Brain microvascular endothelial cell (primary cell): ENCODE measurements at regions not wholly inside any gene's neighbourhood (a gene's known extent, or its start where the extent isn't known, plus 50 kb on each side); places are given as distances from the start of the nearest gene placed in this dataset.

Experiments
- DNase-seq: peaks from one replicate; pipeline ENCODE4 v3.0.0-alpha.2; 2020
- H3K27ac ChIP-seq: fragments of 250-450 bp; sonication (Bioruptor Pico); 2 replicates; pipeline ENCODE4 v1.5.1; 2020; ENCODE audit warnings: mild to moderate bottlenecking, moderate library complexity
- H3K27me3 ChIP-seq: fragments of 250-450 bp; sonication (Bioruptor Pico); replicated peaks from 2 replicates; pipeline ENCODE4 v1.5.1; 2020; ENCODE audit warnings: mild to moderate bottlenecking
- H3K36me3 ChIP-seq: fragments of 250-450 bp; sonication (Bioruptor Pico); replicated peaks from 2 replicates; pipeline ENCODE4 v1.5.1; 2020; ENCODE audit warnings: mild to moderate bottlenecking
- H3K4me3 ChIP-seq: 2 replicates; pipeline ENCODE4 v1.5.1; 2011; ENCODE audit warnings: low read depth, mild to moderate bottlenecking, control low read depth, low read length, moderate library complexity
- in situ Hi-C: cut with HindIII; loops from 2 replicates; pipeline ENCODE4 v1.10.0; 2017; ENCODE audit warnings: low sequenced_read_pairs, low pct_ligation_motif_present
- TF ChIP-seq, protein P1 (sequence below): IDR thresholded peaks from 2 replicates; pipeline ENCODE4 v1.5.1; 2011; ENCODE audit warnings: low read depth, mild to moderate bottlenecking, moderate library complexity, low read length, control low read depth, inconsistent platforms; ENCODE audit errors: missing control alignments

DNA sequence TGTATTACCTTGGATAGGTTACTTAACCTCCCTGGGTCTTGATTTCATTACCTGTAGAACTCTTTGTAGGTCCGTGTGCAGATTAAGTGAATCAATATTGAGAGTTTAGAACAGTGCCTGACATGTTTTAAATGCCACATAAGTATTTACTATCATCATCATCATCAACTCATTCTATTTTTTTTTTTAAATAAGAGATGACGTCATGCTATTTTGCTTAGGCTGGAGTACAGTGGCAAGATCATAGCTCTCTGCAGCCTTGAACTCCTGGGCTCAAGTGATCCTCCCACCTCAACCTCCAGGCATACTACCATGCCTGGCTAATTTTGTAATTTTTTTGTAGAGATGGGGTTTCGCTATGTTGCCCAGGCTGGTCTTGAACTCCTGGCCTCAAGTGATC, 132.0 kb upstream of the FZD8 start:
- no peak overlapping the region for H3K4me3 ChIP-seq
- H3K27me3 ChIP-seq, result no peaks in the 10 kb centered on the region
- H3K36me3 ChIP-seq, result no peaks in the 10 kb centered on the region
- no peak for DNase-seq
- TF ChIP-seq, protein P1, sequence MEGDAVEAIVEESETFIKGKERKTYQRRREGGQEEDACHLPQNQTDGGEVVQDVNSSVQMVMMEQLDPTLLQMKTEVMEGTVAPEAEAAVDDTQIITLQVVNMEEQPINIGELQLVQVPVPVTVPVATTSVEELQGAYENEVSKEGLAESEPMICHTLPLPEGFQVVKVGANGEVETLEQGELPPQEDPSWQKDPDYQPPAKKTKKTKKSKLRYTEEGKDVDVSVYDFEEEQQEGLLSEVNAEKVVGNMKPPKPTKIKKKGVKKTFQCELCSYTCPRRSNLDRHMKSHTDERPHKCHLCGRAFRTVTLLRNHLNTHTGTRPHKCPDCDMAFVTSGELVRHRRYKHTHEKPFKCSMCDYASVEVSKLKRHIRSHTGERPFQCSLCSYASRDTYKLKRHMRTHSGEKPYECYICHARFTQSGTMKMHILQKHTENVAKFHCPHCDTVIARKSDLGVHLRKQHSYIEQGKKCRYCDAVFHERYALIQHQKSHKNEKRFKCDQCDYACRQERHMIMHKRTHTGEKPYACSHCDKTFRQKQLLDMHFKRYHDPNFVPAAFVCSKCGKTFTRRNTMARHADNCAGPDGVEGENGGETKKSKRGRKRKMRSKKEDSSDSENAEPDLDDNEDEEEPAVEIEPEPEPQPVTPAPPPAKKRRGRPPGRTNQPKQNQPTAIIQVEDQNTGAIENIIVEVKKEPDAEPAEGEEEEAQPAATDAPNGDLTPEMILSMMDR, result no peak
- in situ Hi-C loops, result no loop called here
- no peak overlapping the region for H3K27ac ChIP-seq

DNA sequence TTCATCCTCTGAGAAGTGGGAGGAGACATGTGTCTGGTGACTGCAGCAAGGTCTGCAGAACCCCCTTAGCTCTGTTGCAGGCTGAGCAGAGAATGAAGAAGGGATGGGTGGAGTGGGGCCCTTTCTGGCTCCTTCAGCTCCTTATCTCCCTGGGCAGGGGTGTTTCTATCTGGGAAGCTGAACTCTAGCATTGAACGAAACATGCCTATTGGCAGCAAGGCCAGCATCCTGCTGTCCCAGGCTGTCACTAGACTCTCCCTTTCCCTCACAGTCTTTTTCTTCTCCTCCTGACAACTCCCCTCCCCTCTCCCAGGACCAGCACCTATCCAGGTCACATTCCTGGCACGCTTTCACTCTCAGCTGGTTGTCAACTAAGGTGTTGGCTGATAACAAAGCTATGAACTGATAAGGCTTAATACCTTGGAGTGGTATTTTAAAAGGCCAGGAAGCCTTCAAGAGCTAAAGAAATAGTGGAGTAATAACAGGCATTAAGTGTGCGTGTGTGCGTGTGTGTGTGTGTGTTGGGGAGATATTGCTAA, 128.8 kb upstream of the FZD8 start:
- TF ChIP-seq, protein P1, result no peak
- in situ Hi-C loops, result no loop called here
- no peak overlapping the region for H3K27ac ChIP-seq
- no peaks in the 10 kb centered on the region for H3K36me3 ChIP-seq
- no peak overlapping the region for H3K4me3 ChIP-seq
- DNase-seq, result no peak
- H3K27me3 ChIP-seq, result no peaks in the 10 kb centered on the region

GRCh38 chr10:35769795-35770194, 127.7 kb upstream of the FZD8 start:
- H3K27ac ChIP-seq, result no peak overlapping the region
- no peaks in the 10 kb centered on the region for H3K27me3 ChIP-seq
- no peaks in the 10 kb centered on the region for H3K36me3 ChIP-seq
- TF ChIP-seq, protein P1, result no peak
- no peak for DNase-seq
- H3K4me3 ChIP-seq, result no peak overlapping the region
- in situ Hi-C loops, result no loop called here

DNA sequence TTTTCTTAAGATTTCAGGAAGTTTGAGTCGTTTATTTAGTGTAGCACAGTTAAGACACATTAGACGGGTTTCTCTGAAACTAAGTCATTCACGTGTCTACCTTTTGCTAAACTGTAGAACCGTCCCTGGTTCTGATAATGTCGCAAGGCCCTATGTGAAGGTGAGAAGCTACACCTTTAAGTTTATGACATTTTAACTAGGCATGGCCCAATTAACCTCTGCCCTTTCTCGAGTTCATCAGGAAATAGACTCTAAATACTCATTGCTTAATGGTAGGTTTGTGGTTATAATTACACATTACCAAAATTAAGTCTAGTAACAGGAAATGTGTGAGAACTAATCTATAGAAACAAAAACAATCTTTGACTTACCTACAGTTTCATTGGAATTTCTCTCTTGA, 126.6 kb upstream of the FZD8 start:
- in situ Hi-C loops, result no loop called here
- no peak overlapping the region for H3K27ac ChIP-seq
- TF ChIP-seq, protein P1, result no peak
- H3K36me3 ChIP-seq, result no peaks in the 10 kb centered on the region
- H3K4me3 ChIP-seq, result no peak overlapping the region
- H3K27me3 ChIP-seq, result no peaks in the 10 kb centered on the region
- DNase-seq, result no peak

DNA sequence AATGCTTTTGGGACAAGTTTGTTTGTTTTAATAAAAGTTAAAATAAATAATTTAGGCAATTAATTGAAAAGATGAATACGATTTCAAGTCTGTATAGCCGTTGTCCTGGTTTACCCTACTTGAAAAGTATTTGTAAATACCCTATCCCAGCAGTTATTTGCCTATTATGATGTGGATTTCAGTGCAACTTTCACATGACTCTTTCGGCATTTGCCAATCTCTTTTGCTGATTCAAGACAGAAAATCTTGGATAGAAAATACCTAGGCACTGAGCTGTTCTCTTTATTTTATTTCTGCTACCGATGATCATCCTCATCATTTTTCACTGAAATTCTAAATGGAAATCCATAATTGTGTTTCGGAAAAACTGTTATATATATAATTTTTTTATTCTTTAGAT, 125.9 kb upstream of the FZD8 start:
- Histone ChIP-seq H3K4me3 (no peak overlapping the region), H3K27me3 (no peaks in the 10 kb centered on the region), H3K36me3 (no peaks in the 10 kb centered on the region), H3K27ac (no peak overlapping the region)
- DNase-seq, result no peak
- in situ Hi-C loops, result no loop called here
- TF ChIP-seq, protein P1, result no peak

- TF ChIP-seq, protein P1, result no peak
- in situ Hi-C loops, result no loop called here
- no peaks in the 10 kb centered on the region for H3K27me3 ChIP-seq
Observed at GRCh38 chr10:35765996-35766395, 123.9 kb upstream of the FZD8 start.

More at GRCh38 chr10:35765996-35766395, 123.9 kb upstream of the FZD8 start:
- H3K4me3 ChIP-seq, result no peak overlapping the region
- no peak overlapping the region for H3K27ac ChIP-seq
- H3K36me3 ChIP-seq, result no peaks in the 10 kb centered on the region
- DNase-seq, result no peak
